Type B pancreatic cell (in vitro differentiated cells): ENCODE measurements at regions not wholly inside any gene's neighbourhood (a gene's known extent, or its start where the extent isn't known, plus 50 kb on each side); places are given as distances from the start of the nearest gene placed in this dataset.

Experiments used
- DNase-seq: peaks from one replicate; pipeline ENCODE4 v3.0.0; 2021; ENCODE audit warnings: mixed read lengths; ENCODE audit not compliant: unreplicated experiment; ENCODE audit errors: extremely low spot score
- H3K27ac Mint-ChIP-seq: 2 replicates; pipeline ENCODE4 v1.8.0; 2021; ENCODE audit warnings: mild to moderate bottlenecking, mixed read lengths
- H3K27me3 Mint-ChIP-seq: 2 replicates; pipeline ENCODE4 v1.8.0; 2021; ENCODE audit warnings: mixed read lengths
- H3K36me3 Mint-ChIP-seq: 2 replicates; pipeline ENCODE4 v1.8.0; 2021; ENCODE audit warnings: mixed read lengths
- H3K4me1 Mint-ChIP-seq: one replicate; pipeline ENCODE4 v1.8.0; 2021; ENCODE audit warnings: mixed read lengths; ENCODE audit not compliant: unreplicated experiment
- H3K4me3 Mint-ChIP-seq: 2 replicates; pipeline ENCODE4 v1.8.0; 2021; ENCODE audit warnings: mild to moderate bottlenecking, mixed read lengths
- H3K9me3 Mint-ChIP-seq: 2 replicates; pipeline ENCODE4 v1.8.0; 2021; ENCODE audit warnings: mixed read lengths
- TF ChIP-seq, protein P1 (sequence below): fragments of 200-600 bp; sonication (generic); conservative IDR thresholded peaks from 2 replicates; pipeline ENCODE4 v1.5.0; 2021; ENCODE audit warnings: antibody characterized with exemption, mild to moderate bottlenecking

DNA sequence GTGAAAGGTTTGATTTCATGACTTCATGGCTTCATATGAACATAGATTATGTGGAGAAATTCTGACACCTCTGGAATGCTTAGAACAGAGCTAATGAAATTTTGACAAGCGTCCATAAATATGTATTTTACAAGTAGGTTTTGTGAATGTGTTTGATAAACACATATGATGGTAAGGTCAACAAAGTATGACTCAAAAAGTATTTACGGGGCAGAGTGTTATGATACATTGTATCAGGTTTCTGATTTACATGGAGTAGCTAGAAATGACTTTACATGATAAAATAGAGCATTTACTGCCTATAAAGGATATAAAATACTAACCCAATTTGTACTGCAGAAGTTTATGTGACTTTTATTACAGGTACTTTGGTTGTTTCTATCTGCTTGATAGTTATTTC, 206.3 kb downstream of the MDFIC start:
- H3K9me3 Mint-ChIP-seq = no peaks in the 10 kb centered on the region
- H3K36me3 Mint-ChIP-seq = no peaks in the 10 kb centered on the region
- TF ChIP-seq, protein P1, sequence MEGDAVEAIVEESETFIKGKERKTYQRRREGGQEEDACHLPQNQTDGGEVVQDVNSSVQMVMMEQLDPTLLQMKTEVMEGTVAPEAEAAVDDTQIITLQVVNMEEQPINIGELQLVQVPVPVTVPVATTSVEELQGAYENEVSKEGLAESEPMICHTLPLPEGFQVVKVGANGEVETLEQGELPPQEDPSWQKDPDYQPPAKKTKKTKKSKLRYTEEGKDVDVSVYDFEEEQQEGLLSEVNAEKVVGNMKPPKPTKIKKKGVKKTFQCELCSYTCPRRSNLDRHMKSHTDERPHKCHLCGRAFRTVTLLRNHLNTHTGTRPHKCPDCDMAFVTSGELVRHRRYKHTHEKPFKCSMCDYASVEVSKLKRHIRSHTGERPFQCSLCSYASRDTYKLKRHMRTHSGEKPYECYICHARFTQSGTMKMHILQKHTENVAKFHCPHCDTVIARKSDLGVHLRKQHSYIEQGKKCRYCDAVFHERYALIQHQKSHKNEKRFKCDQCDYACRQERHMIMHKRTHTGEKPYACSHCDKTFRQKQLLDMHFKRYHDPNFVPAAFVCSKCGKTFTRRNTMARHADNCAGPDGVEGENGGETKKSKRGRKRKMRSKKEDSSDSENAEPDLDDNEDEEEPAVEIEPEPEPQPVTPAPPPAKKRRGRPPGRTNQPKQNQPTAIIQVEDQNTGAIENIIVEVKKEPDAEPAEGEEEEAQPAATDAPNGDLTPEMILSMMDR = no peak
- H3K27ac Mint-ChIP-seq = no peak overlapping the region
- no peaks in the 10 kb centered on the region for H3K27me3 Mint-ChIP-seq
- H3K4me3 Mint-ChIP-seq = no peak overlapping the region
- no peak for DNase-seq
- no peaks in the 10 kb centered on the region for H3K4me1 Mint-ChIP-seq

DNA sequence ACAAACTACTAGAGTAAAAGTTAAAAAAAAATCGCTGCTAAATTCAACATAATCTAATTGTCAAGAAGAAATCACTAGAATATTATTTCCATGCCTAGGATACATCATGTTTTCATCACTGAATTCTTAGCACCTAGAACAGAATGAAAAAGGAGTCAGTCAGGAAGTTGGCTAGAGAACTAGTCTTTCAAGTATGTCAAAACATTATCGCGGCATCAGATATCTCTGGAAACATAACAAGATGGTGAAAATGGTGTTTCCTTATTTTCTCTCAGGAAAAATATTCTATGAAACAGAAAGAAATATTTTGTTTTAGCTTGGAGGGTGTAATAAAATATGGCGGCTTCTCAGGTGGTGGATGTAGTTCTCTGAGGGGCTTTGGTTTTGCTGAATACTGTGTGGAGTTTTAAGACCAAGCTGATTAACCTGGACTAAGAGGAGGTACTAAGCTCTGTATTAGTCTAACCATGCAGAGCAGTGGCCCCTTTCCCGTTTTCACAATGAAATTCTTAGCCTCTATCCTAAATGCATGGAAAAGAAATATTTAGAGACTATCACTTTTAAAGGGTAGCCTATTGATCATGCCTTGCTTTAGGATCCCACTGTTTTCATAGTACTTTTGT, 205.6 kb downstream of the MDFIC start:
- DNase-seq = no peak
- Mint-ChIP-seq H3K27me3 (no peaks in the 10 kb centered on the region), H3K4me3 (no peak overlapping the region), H3K9me3 (no peaks in the 10 kb centered on the region), H3K4me1 (peaks cover 5% of the 10 kb centered on the region), H3K36me3 (no peaks in the 10 kb centered on the region), H3K27ac (no peak overlapping the region)
- TF ChIP-seq, protein P1 = no peak

DNA sequence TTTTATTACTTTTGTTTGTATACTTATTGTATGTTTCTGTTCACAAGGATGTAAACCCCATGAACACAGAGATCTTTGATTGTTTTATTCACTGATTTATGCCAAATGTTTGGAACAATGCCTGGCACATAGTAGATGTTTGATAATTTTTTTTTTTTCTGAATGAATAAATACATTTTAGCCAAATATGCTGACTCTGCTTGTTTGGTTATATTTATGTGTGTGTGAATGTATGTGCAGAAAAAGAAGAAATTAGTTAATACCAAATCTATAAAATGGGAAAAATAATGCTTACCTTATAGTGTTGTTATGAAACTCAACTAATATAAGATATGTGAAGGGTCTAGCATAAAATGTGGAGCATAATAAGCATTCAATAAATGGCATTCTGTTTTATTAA, 203.9 kb downstream of the MDFIC start:
- peaks cover 5% of the 10 kb centered on the region for H3K4me1 Mint-ChIP-seq
- no peak overlapping the region for H3K4me3 Mint-ChIP-seq
- H3K9me3 Mint-ChIP-seq = no peaks in the 10 kb centered on the region
- H3K27ac Mint-ChIP-seq = no peak overlapping the region
- DNase-seq = no peak
- TF ChIP-seq, protein P1 = no peak
- no peaks in the 10 kb centered on the region for H3K27me3 Mint-ChIP-seq
- H3K36me3 Mint-ChIP-seq = no peaks in the 10 kb centered on the region

DNA sequence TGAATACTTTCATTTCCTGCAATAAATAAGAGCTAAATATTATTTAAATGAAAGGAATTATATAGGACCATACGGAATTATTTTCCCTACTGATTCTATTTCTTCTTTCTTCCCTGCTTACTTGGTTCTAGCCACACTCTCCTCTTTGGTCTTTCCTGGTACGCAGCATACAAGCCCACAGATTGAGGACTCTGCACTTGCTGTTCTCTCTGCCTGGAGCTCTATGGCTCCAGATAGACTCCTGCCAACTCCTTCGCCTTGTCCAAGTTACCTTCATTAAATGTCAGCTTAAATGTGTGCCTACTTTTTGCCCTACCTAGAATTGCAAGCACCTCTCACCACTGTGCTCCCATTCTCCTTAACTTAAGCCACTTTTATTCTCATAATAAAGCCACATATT, 203.4 kb downstream of the MDFIC start:
- no peak overlapping the region for H3K4me3 Mint-ChIP-seq
- H3K9me3 Mint-ChIP-seq = no peaks in the 10 kb centered on the region
- H3K36me3 Mint-ChIP-seq = no peaks in the 10 kb centered on the region
- DNase-seq = no peak
- TF ChIP-seq, protein P1 = no peak
- H3K4me1 Mint-ChIP-seq = peaks cover 5% of the 10 kb centered on the region
- no peak overlapping the region for H3K27ac Mint-ChIP-seq
- no peaks in the 10 kb centered on the region for H3K27me3 Mint-ChIP-seq

DNA sequence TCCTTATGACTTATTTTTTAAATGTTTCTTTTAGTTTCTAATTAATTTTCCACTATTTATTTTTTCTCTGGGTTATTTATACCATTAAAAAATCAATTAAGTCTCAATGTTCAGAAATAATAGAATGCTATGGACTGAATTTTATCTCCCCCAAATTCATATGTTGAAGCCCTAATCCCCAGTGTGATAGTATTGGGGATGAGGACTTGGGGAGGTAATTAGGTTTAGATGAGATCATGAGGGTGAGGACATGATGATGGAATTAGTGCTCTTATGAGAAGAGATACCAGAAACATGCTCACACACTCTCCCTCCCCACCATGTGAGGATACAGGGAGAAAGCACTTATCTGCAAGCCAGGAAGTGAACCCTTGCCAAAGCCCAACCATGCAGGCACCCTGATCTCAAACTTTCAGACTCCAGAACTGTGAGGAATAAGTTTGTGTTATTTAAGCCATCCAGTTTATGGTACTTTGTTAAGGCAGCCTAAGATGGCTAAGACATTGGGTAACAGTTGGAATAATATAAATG, 202.6 kb downstream of the MDFIC start:
- TF ChIP-seq, protein P1 = no peak
- Mint-ChIP-seq H3K9me3 (no peaks in the 10 kb centered on the region), H3K27ac (no peak overlapping the region), H3K36me3 (no peaks in the 10 kb centered on the region), H3K4me3 (no peak overlapping the region), H3K4me1 (peaks cover 5% of the 10 kb centered on the region), H3K27me3 (no peaks in the 10 kb centered on the region)
- DNase-seq = no peak

DNA sequence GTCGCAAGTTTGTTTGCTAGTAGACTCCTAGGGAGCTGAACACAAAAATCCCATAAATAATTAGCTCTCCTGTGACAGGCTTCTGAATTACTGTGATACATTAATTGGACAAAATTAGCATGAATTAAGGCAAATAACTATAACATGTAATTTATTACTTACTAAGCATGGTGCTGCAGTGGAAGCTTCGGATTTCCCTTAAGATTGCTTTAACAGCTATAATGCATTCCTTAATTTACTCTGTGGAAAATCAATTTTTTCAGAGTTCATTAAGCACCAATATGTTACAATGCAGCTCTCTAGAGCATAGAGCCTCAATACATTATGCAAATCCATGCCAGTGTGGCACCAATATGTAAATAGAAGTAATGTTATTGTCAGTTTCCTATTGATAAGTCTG, 201.5 kb downstream of the MDFIC start:
- no peaks in the 10 kb centered on the region for H3K27me3 Mint-ChIP-seq
- H3K4me1 Mint-ChIP-seq = peaks cover 5% of the 10 kb centered on the region
- no peak for DNase-seq
- no peak overlapping the region for H3K27ac Mint-ChIP-seq
- TF ChIP-seq, protein P1 = no peak
- no peaks in the 10 kb centered on the region for H3K36me3 Mint-ChIP-seq
- no peak overlapping the region for H3K4me3 Mint-ChIP-seq
- no peaks in the 10 kb centered on the region for H3K9me3 Mint-ChIP-seq
